NB4 (cell line): ENCODE measurements at regions not wholly inside any gene's neighbourhood (a gene's known extent, or its start where the extent isn't known, plus 50 kb on each side); places are given as distances from the start of the nearest gene placed in this dataset.
A peak's percentile ranks its signal among the peaks of the same experiment; 100 is the strongest.

ENCODE experiments used
- DNase-seq: peaks from one replicate; pipeline ENCODE4 v3.0.0; 2010; ENCODE audit warnings: low read depth
- H3K4me3 ChIP-seq: one replicate; pipeline ENCODE4 v1.5.1; 2011; ENCODE audit warnings: mild to moderate bottlenecking, low read depth, low read length, moderate library complexity
- CTCF ChIP-seq: IDR thresholded peaks from one replicate; pipeline ENCODE4 v1.5.1; 2012; ENCODE audit warnings: low read depth, low read length
- MAX ChIP-seq: IDR thresholded peaks from 2 replicates; pipeline ENCODE4 v1.6.1; 2011; ENCODE audit warnings: low read depth, low read length
- MYC ChIP-seq: IDR thresholded peaks from 2 replicates; pipeline ENCODE4 v1.6.1; 2011; ENCODE audit warnings: low read depth, low read length
- POLR2A ChIP-seq: IDR thresholded peaks from 2 replicates; pipeline ENCODE4 v1.6.1; 2011; ENCODE audit warnings: mild to moderate bottlenecking; ENCODE audit not compliant: insufficient read length; ENCODE audit errors: extremely low read depth

GRCh38 chr10:8386781-8387180 lies 332.3 kb downstream of the GATA3 start:
- no peak for DNase-seq
- TF ChIP-seq POLR2A (no peak), MAX (no peak), MYC (no peak)
- no peak overlapping the region for H3K4me3 ChIP-seq

GRCh38 chr10:8389630-8390029 lies 335.1 kb downstream of the GATA3 start:
- no peak overlapping the region for H3K4me3 ChIP-seq
- DNase-seq, result no peak
- TF ChIP-seq POLR2A, result no peak
- TF ChIP-seq MYC, result no peak

- TF ChIP-seq CTCF, result no peak
- no peak for TF ChIP-seq MAX
- no peak for TF ChIP-seq MYC
- TF ChIP-seq POLR2A, result no peak
- no peak overlapping the region for H3K4me3 ChIP-seq
- DNase-seq, result no peak
Observed at GRCh38 chr10:8392216-8392615, 337.7 kb downstream of the GATA3 start.

- H3K4me3 ChIP-seq, result no peak overlapping the region
- no peak for TF ChIP-seq CTCF
- no peak for TF ChIP-seq POLR2A
- no peak for DNase-seq
Observed at GRCh38 chr10:8393531-8393930, 339.0 kb downstream of the GATA3 start.

GRCh38 chr10:8396675-8397074 lies 342.2 kb downstream of the GATA3 start:
- TF ChIP-seq MYC, result no peak
- no peak for DNase-seq
- H3K4me3 ChIP-seq, result no peak overlapping the region

- no peak for DNase-seq
- TF ChIP-seq MAX (no peak), MYC (no peak), POLR2A (no peak), CTCF (no peak)
- H3K4me3 ChIP-seq, result no peak overlapping the region
Observed at GRCh38 chr10:8398771-8399170, 344.3 kb downstream of the GATA3 start.

- TF ChIP-seq MYC (no peak), CTCF (no peak), MAX (no peak), POLR2A (no peak)
- H3K4me3 ChIP-seq, result no peak overlapping the region
- DNase-seq, result peak; percentile 2
Observed at GRCh38 chr10:8400151-8400550, 345.7 kb downstream of the GATA3 start.
